Common myeloid progenitor, CD34-positive (primary cell): ENCODE measurements at regions not wholly inside any gene's neighbourhood (a gene's known extent, or its start where the extent isn't known, plus 50 kb on each side); places are given as distances from the start of the nearest gene placed in this dataset.

Experiments
- CTCF ChIA-PET: fragments of 350-600 bp; sonication (Branson Sonifier 250); formaldehyde crosslinking; loops from one replicate; lab custom pipeline; 2021; ENCODE audit warnings: antibody characterized with exemption; lab: Charles Lee
- POLR2A ChIA-PET: fragments of 350-600 bp; sonication (Branson Sonifier 250); formaldehyde crosslinking; loops from one replicate; lab custom pipeline; 2021; ENCODE audit warnings: antibody characterized with exemption; lab: Charles Lee
- DNase-seq, 3 donors: peaks; one replicate each; pipeline versions ENCODE4 v3.0.0 to v3.0.0-alpha.2; 2013
- H3K27ac ChIP-seq, 2 experiments: 1 replicate in 1 of 2; 2 replicates in 1 of 2; pipeline ENCODE4 v1.7.0; 2013; ENCODE audit warnings: inconsistent platforms in 2 of 2, low read length in 2 of 2, mild to moderate bottlenecking in 2 of 2, low read depth in 1 of 2, moderate library complexity in 1 of 2; ENCODE audit not compliant: severe bottlenecking in 2 of 2, insufficient read depth in 1 of 2, poor library complexity in 1 of 2
- H3K27me3 ChIP-seq, 5 experiments: replicated peaks in 2 of 5; 1 replicate in 3 of 5; 2 replicates in 2 of 5; pipeline versions ENCODE4 v1.6.1 to v1.7.0; 2013; ENCODE audit warnings: low read length in 4 of 5, mild to moderate bottlenecking in 2 of 5, moderate library complexity in 2 of 5, inconsistent platforms in 1 of 5; ENCODE audit not compliant: insufficient read depth in 5 of 5, control insufficient read depth in 4 of 5
- H3K36me3 ChIP-seq, 4 experiments: 1 replicate in 2 of 4; 2 replicates in 2 of 4; pipeline versions ENCODE4 v1.6.1 to v1.7.0; 2013; ENCODE audit warnings: low read length in 3 of 4, control low read depth in 1 of 4, mild to moderate bottlenecking in 1 of 4; ENCODE audit not compliant: control insufficient read depth in 4 of 4, insufficient read depth in 4 of 4
- H3K4me1 ChIP-seq, 4 experiments: 1 replicate in 3 of 4; 2 replicates in 1 of 4; pipeline versions ENCODE4 v1.6.1 to v1.7.1; 2013; ENCODE audit warnings: low read length in 3 of 4, mild to moderate bottlenecking in 3 of 4, control low read depth in 1 of 4, inconsistent platforms in 1 of 4, moderate library complexity in 1 of 4; ENCODE audit not compliant: control insufficient read depth in 4 of 4, insufficient read depth in 4 of 4; ENCODE audit errors: control extremely low read depth in 1 of 4
- H3K4me3 ChIP-seq, 7 experiments: 1 replicate in 4 of 7; 2 replicates in 3 of 7; pipeline versions ENCODE4 v1.5.1 to v1.7.0; 2013; ENCODE audit warnings: mild to moderate bottlenecking in 7 of 7, low read length in 6 of 7, moderate library complexity in 6 of 7, inconsistent platforms in 2 of 7, low read depth in 2 of 7, control low read depth in 1 of 7; ENCODE audit not compliant: insufficient read depth in 4 of 7, control insufficient read depth in 1 of 7; ENCODE audit errors: extremely low read depth in 1 of 7
- H3K9me3 ChIP-seq, 5 experiments: 1 replicate in 4 of 5; 2 replicates in 1 of 5; pipeline versions ENCODE4 v1.6.1 to v1.7.1; 2013; ENCODE audit warnings: low read length in 4 of 5, mild to moderate bottlenecking in 2 of 5, inconsistent platforms in 1 of 5, low read depth in 1 of 5, moderate library complexity in 1 of 5; ENCODE audit not compliant: control insufficient read depth in 4 of 5, insufficient read depth in 2 of 5; ENCODE audit errors: control extremely low read depth in 1 of 5
- WGBS: methylation state at CpG from one replicate; pipeline ENCODE4 v1.1.5; 2013; ENCODE audit not compliant: insufficient coverage; 5-methylcytosine and 5-hydroxymethylcytosine counted together

GRCh38 chr1:229815076-229815475 is 189.0 kb downstream of the URB2 start:
- no peak overlapping the region for H3K27ac ChIP-seq
- no peaks in the 10 kb centered on the region for H3K36me3 ChIP-seq
- DNase-seq: no peak
- no peak overlapping the region for H3K4me3 ChIP-seq
- POLR2A ChIA-PET: no interaction called here
- H3K27me3 ChIP-seq: peaks cover 0 to 2% (median 0%) of the 10 kb centered on the region in 5 experiments
- H3K4me1 ChIP-seq: no peaks in the 10 kb centered on the region
- CTCF ChIA-PET: no interaction called here
- 96% methylated on average over 4 of the region's 4 CpGs for WGBS
- peaks cover under 1 to 18% (median 12%) of the 10 kb centered on the region in 5 experiments for H3K9me3 ChIP-seq

- no CpG with 5 or more reads among the region's 2 CpGs for WGBS
- H3K36me3 ChIP-seq: no peaks in the 10 kb centered on the region
- ChIA-PET CTCF (no interaction called here), POLR2A (no interaction called here)
- H3K9me3 ChIP-seq: peaks cover 0 to 12% (median 9%) of the 10 kb centered on the region in 5 experiments
- H3K27me3 ChIP-seq: peaks cover 0 to 4% (median 0%) of the 10 kb centered on the region in 5 experiments
- H3K4me3 ChIP-seq: no peak overlapping the region
- H3K4me1 ChIP-seq: no peaks in the 10 kb centered on the region
- H3K27ac ChIP-seq: no peak overlapping the region
- DNase-seq: no peak
These were observed 189.9 kb downstream of the URB2 start for GRCh38 chr1:229815961-229816360.

GRCh38 chr1:229817936-229818335 is 191.9 kb downstream of the URB2 start:
- CTCF ChIA-PET: interaction anchor here (1.3 to 1.4 kb wide), 2 partner anchors 15 to 16 kb away, joined by 3 read pairs; no protein-coding TSS in a partner anchor
- H3K36me3 ChIP-seq: no peaks in the 10 kb centered on the region
- WGBS: 100% methylated on average over 1 of the region's 1 CpG
- peaks cover 0 to 12% (median 9%) of the 10 kb centered on the region in 5 experiments for H3K9me3 ChIP-seq
- H3K27me3 ChIP-seq: peaks cover 0 to 5% (median 0%) of the 10 kb centered on the region in 5 experiments
- H3K4me1 ChIP-seq: no peaks in the 10 kb centered on the region
- H3K4me3 ChIP-seq: no peak overlapping the region
- POLR2A ChIA-PET: no interaction called here
- no peak overlapping the region for H3K27ac ChIP-seq
- DNase-seq: no peak

GRCh38 chr1:229819091-229819490 is 193.0 kb downstream of the URB2 start:
- CTCF ChIA-PET: interaction anchor here (1.3 to 1.4 kb wide), 2 partner anchors 15 to 17 kb away, joined by 3 read pairs; no protein-coding TSS in a partner anchor

DNA sequence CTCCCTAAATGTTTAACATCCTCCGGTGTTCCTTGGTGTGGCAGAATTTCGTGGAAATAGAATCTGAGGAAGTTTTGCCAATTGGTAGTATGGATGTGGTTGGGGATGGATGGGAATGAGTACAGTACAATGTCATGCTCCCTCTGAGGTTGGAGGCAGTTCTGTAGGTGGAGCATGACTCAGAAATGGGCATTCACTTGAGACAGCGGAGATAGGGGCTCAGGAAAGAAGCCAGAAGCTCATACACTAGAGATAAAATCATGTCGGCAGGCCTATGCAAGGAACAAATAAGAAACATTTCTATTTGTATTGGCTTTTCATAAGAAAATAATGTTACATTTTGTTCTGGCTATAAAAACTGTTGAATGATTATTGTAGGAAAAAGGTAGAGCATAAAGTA is 196.0 kb downstream of the URB2 start:
- CTCF ChIA-PET: interaction anchor here (0.6 kb wide), 1 partner anchor 128 kb away, joined by 4 read pairs; no protein-coding TSS in a partner anchor
- Histone ChIP-seq H3K36me3 (no peaks in the 10 kb centered on the region), H3K27me3 (peaks cover 0 to 8% (median 0%) of the 10 kb centered on the region in 5 experiments), H3K27ac (no peak overlapping the region), H3K9me3 (peaks cover 0 to 15% (median 9%) of the 10 kb centered on the region in 5 experiments), H3K4me1 (no peaks in the 10 kb centered on the region), H3K4me3 (no peak overlapping the region)
- POLR2A ChIA-PET: no interaction called here
- WGBS: 100% methylated on average over 1 of the region's 4 CpGs
- no peak for DNase-seq

More at GRCh38 chr1:229819091-229819490, 193.0 kb downstream of the URB2 start:
- Histone ChIP-seq H3K27ac (no peak overlapping the region), H3K36me3 (no peaks in the 10 kb centered on the region), H3K4me3 (no peak overlapping the region), H3K27me3 (peaks cover 0 to 8% (median 0%) of the 10 kb centered on the region in 5 experiments), H3K9me3 (peaks cover 0 to 12% (median 9%) of the 10 kb centered on the region in 5 experiments), H3K4me1 (no peaks in the 10 kb centered on the region)
- no CpG with 5 or more reads among the region's 1 CpG for WGBS
- POLR2A ChIA-PET: no interaction called here
- no peak for DNase-seq

- no peaks in the 10 kb centered on the region for H3K4me1 ChIP-seq
- H3K4me3 ChIP-seq: no peak overlapping the region
- POLR2A ChIA-PET: no interaction called here
- H3K36me3 ChIP-seq: no peaks in the 10 kb centered on the region
- H3K9me3 ChIP-seq: peaks cover 0 to 3% (median 0%) of the 10 kb centered on the region in 5 experiments
- whole genome bisulfite sequencing: no CpG with 5 or more reads among the region's 2 CpGs
- CTCF ChIA-PET: no interaction called here
- H3K27me3 ChIP-seq: peaks cover 0 to 9% (median 0%) of the 10 kb centered on the region in 5 experiments
- H3K27ac ChIP-seq: no peak overlapping the region
- DNase-seq: no peak
These were observed 199.0 kb downstream of the URB2 start for GRCh38 chr1:229825042-229825441.

DNA sequence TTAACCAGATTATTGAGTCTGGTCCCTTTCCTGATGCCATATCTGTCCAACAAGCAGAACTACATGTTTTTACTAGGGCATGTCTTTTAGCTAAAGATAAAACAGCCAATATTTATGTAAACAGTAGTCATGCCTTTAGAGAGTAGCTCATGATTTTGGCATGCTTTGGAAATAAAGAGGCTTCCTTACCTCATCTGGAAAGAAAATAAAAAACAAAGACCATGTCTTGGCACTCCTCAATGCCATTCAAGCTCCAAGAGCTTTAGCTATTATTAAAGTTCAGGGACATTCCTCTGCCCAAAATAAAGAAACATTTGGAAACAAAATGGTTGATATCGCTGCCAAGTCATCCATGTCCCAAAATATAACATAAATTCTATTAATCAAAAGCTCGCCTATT is 202.4 kb downstream of the URB2 start:
- no peak overlapping the region for H3K27ac ChIP-seq
- no peak overlapping the region for H3K4me3 ChIP-seq
- ChIA-PET POLR2A (interaction anchor here (0.6 kb wide), 1 partner anchor 8 kb away, joined by 3 read pairs; no protein-coding TSS in a partner anchor), CTCF (interaction anchor here (1.2 kb wide), 1 partner anchor 170 kb away, joined by 3 read pairs; no protein-coding TSS in a partner anchor)
- peaks cover 0 to 3% (median 0%) of the 10 kb centered on the region in 5 experiments for H3K9me3 ChIP-seq
- peaks cover 0 to 3% (median 0%) of the 10 kb centered on the region in 5 experiments for H3K27me3 ChIP-seq
- no peak for DNase-seq
- no CpG with 5 or more reads among the region's 2 CpGs for WGBS
- no peaks in the 10 kb centered on the region for H3K36me3 ChIP-seq
- no peaks in the 10 kb centered on the region for H3K4me1 ChIP-seq
